NCI-H69 (cell line): ENCODE measurements at regions not wholly inside any gene's neighbourhood (a gene's known extent, or its start where the extent isn't known, plus 50 kb on each side); places are given as distances from the start of the nearest gene placed in this dataset.

Source experiments
- DNase-seq: peaks from one replicate; lab custom pipeline; 2025; lab: John Stamatoyannopoulos, UW

DNA sequence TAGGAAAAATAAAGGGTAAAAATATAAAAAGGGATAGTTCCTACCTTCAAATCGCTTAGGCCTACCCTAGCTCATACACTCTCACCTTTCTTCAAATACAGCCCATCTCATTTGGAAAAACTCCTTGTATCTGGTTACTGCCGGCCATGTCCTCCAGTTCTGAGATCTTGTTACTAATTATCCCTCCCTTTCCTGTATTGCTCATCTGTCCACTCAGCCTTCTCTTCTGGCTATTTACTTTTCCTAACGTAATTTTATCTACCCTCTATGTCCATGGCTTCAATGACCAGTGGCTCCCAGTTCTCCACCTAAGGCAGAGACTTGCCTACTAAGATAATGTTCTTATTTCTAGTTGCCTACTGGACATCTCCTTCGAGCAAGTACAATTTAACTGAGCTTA is 342.9 kb upstream of the ACVR2A start:
- peak; percentile 3 for DNase-seq

- DNase-seq: no peak
These were observed 343.9 kb upstream of the ACVR2A start for GRCh38 chr2:147500819-147501395.

GRCh38 chr2:147500229-147500628 is 344.6 kb upstream of the ACVR2A start:
- no peak for DNase-seq

DNA sequence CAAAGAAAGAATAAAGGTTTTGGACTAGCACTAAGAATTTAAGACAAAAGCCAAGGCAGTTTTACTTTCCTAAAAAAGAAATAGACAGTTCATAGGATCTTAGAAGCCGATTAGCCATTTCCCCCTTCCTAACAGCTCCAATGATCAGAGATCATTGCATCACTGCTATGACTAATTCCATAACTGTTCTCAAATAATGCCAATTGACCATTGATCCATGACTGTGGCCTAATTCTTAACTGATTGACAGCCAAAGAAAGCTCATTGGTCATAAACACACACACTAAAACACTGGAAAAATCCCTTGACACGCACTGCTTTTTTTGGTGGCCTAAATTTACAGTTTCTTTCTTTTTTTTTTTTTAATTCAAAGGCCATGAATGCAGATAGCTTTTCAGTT is 345.0 kb upstream of the ACVR2A start:
- DNase-seq: no peak

GRCh38 chr2:147495734-147496133 is 349.1 kb upstream of the ACVR2A start:
- no peak for DNase-seq

DNA sequence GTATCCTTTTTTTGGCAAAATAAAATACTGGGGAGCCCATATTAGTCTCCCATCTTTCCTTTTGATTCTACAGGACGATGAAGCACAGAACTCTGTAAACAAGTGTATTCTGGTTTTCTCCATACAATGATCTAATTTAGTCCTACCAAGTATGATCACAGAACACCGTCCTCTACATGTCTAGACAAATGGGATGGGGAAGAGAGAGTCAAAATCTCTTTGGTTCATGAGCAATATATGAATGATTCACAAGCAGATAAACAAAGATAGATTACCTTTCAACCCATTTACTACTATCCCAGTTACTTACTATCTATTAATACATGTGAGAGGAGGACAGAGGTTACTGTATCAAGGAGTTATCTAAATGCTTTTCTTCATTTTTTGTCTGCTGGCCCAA is 352.4 kb upstream of the ACVR2A start:
- no peak for DNase-seq

- no peak for DNase-seq
These were observed 353.3 kb upstream of the ACVR2A start for GRCh38 chr2:147491506-147491905.

DNA sequence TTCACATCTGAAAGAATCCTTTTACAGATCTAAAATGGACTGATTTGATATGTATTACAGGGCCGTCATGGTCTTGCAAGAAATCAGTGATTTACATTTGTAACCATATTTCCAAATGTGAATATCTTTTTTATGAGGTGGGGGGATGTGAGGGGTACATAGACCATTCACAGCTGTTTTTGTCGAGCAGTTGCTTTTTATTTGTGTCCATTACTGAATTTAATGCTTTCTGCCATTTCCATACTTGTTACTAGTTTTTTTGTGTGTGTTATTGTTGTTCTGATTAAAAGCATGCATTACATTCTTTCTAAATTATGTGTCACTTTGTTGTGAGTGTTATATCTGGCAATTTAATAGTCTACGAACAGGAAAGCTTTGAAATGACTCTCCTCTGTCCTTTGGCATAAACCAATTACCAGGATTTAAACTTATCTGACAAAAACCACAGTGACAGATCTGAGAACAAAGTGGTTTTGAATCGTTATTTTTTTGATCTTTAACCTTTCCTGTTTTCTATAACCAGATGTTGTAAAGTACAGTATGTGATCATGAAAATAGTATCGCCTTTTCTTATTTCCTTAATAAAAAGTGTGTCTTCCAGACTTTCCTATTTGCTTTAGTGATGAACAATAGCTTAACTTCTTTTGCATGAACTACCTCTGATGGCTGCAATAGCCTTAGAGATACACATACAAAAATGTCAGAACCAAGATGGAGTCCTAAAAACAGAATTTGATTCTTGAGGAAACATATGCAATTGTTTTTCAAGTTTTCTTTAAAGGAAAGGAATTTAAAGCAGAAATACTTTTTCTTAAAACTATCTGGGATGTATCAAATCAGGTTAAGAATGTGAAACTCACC is 354.2 kb upstream of the ACVR2A start:
- no peak for DNase-seq

DNA sequence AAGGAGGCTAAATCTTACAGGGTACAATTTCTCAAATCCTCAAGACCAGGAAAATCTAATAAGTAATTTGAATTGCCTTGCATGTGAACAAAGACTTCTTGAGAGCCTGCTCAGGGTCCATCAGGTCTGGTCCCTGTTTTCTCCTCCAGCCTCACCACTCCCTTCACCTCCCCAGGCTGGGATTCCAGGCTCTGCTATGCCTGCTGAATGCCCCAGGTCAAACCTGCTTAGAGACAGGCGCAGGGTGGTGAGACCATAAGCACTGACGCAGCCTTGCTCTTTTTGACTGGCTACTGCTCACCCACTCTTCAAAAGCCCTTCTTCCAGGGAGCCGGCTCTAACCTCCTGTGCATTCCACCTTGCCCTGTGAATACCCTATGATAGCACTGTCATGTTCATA is 356.4 kb upstream of the ACVR2A start:
- no peak for DNase-seq

GRCh38 chr2:147487978-147488289 is 356.9 kb upstream of the ACVR2A start:
- DNase-seq: no peak

DNA sequence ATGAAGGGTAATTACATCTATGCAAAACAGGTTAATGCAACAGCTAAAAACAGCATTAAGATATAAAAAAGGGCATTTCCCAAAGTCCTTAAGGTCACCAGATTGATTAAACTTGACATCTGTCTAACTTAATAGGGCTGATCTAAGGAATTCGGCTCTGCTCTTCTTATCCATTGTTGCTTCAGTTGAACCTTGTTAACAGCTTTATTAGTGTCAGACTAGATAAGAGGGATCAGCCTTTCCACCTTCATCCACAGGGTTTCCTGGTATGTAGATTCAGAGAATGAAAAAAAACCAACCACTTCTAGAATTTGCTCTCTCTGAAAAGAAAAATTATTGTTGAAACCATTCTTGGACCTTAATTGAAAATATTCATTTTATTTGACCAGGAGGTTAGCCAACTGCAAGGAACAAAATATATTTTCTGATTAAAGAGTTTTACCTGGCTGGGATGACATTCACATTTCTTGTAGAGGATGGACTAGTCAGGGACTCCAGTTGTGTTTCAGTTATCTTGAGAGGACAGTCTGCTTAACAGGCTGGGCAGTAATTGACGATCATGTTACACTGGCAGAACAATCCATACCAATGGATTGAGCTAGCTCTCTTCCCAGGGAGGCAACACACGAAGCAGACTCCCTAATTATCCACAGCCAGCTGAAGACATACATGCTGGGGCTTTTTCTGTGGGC is 357.4 kb upstream of the ACVR2A start:
- peak; percentile 82 for DNase-seq

GRCh38 chr2:147485210-147485851 is 359.5 kb upstream of the ACVR2A start:
- peak; percentile 54 for DNase-seq

DNA sequence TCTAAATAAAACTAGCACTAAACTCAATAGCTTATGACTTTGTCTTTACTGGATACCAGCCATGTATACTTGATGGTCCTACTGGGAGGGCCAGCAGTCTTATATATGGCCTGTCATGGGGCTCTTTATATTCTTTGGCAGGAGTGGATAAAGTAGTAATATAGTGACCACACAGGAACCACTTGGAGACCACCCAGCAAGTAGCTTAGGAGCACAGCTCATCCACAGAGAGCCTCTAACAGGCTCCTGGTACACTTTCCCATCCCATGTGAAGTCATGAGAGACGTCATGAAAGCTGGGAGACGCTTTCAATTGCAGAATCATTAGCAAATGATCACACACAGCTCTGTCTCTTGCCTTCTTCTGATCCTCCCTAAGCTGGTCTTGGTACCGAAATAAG is 360.9 kb upstream of the ACVR2A start:
- DNase-seq: no peak

DNA sequence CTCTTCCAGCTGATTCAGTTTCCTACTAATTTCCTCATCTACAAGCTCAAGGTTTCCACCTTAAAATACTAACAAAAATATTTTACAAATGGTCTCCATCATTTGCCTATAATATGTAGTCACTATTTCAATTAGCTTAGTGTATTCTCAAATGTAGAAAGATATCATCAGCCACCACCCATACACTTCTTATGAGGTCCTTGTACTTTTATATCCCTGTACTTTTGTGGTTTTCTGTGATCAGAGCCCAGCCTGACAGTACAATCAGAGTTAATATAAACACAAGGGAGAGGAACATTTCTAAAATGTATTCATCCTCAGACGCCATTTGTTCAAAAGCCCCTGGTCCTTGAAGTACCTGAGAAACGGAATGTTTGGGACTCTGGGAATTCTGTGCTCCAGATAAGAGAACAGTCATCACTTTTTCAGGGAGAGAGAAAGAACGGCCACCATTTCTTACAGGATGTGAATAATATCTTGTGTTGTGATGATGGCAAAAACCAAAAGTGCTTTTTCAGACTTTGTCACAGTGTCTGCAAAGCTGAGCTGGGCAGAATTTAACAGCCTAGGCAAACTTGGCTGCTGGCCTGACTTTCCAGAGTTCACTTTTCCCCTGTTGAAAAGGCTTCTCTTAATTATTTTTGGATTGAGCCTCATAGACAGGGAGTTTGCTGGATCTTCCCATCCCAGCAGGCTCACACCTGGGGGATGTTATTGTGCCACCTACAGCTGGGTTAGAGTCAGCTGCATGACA is 361.7 kb upstream of the ACVR2A start:
- peak; percentile 10 for DNase-seq

- DNase-seq: peak; percentile 61
These were observed 362.5 kb upstream of the ACVR2A start for GRCh38 chr2:147482111-147482895.

GRCh38 chr2:147479358-147479757 is 365.5 kb upstream of the ACVR2A start:
- DNase-seq: no peak

DNA sequence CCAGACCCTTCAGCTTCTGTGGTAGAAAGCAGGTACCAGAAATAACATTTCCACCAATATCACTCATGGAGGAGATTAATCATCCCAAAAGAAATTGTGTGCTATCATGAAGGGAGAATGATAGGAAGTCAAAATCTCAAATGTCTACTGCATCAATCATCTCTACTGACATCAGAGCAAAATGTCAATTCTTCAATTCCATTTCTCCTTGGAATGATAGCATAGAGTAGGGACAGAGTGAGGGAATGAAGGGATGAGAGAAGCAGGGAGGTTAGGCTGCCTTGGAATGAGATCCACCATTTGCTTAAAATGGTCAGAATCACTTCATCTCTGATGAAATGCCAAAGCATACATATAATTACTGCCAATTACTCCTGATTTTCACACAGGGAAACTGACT is 371.8 kb upstream of the ACVR2A start:
- DNase-seq: peak; percentile 3

- no peak for DNase-seq
These were observed 373.7 kb upstream of the ACVR2A start for GRCh38 chr2:147471126-147471525.

GRCh38 chr2:147469471-147469870 is 375.4 kb upstream of the ACVR2A start:
- peak; percentile 90 for DNase-seq

DNA sequence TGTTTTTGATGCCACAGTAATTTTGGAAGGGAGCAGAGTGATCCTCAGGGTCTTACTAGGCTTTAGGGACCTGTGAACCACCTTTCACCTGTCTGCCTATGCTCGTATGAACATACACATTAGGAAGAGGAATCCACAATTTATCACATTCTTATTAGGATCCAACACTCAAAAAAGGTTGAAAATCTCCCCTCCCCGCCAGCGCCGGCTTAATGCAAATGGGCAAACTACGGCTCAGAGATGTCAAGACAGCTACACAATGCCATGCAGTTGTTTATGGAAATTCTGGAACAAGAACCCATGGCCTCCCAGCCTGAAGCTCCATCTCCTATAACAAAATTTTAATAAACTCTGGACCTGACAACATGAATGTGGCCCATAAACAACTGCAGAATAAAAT is 375.9 kb upstream of the ACVR2A start:
- DNase-seq: no peak

- DNase-seq: peak; percentile 28
These were observed 376.5 kb upstream of the ACVR2A start for GRCh38 chr2:147468349-147468748.
